ENCODE measurements at regions not wholly inside any gene's neighbourhood (a gene's known extent, or its start where the extent isn't known, plus 50 kb on each side); places are given as distances from the start of the nearest gene placed in this dataset.

DNA sequence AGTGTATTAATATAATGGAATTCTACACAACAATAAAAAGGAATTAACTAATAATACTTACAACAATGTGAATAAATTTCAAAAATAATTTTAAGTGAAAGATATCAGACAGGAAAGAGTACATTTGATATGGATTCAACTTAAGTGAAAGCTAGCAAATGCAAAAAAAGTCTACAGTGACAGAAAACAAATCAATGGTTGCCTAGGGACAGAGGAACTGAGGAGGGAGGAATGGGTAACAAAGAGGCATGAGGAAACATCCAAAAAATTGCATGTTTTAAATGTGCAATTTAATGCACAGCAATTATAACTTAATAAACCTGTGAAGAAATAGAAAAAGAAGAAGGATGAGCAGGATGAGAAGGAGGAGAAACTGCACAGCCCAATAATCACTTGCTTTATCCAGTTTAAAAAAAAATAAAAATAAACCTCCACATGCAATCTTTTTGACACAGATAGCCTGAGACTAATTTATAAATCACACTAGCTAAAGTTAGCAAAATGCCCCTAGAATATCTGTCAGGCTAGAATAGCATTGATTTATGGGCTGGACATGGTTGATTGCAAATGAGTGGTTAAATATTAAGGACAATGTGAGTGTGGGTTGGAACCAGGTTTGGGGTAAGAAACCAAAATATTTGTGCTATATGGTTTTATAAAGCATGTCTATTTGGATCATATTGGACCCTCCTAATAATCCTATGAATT, 1089.1 kb downstream of the TRHDE start:
- Histone ChIP-seq H3K9ac (ENCODE audit: low read depth in 1 of 2, low read length in 2 of 2) (no peak overlapping the region), H3K9me3 (ENCODE audit: control insufficient read depth in 4 of 4, low read length in 3 of 4) (no peaks in the 10 kb centered on the region), H3K36me3 (ENCODE audit: control insufficient read depth in 4 of 4, insufficient read depth in 3 of 4, low read depth in 1 of 4, low read length in 3 of 4) (no peaks in the 10 kb centered on the region), H3K4me1 (ENCODE audit: control insufficient read depth in 4 of 4, insufficient read depth in 4 of 4, low read length in 3 of 4) (peaks cover 2 to 9% (median 8%) of the 10 kb centered on the region in 4 donors), H3K4me3 (ENCODE audit: low read depth in 1 of 3, low read length in 3 of 3) (no peak overlapping the region), H3K27ac (ENCODE audit: low read depth in 1 of 2, low read length in 2 of 2) (no peak overlapping the region), H3K27me3 (ENCODE audit: control insufficient read depth in 4 of 4, insufficient read depth in 4 of 4, low read length in 3 of 4) (no peaks in the 10 kb centered on the region)
- DNase-seq (ENCODE audit: low spot score), result no peak
- TF ChIP-seq SP1 (IDR thresholded peaks at IDR 0.05) (no peak), HNF4G (IDR thresholded peaks at IDR 0.05) (no peak), GABPA (IDR thresholded peaks at IDR 0.05 in 1 of 2, conservative IDR thresholded peaks at IDR 0.05 in 1 of 2) (no peak), FOXA2 (IDR thresholded peaks at IDR 0.05) (no peak)
- TF ChIP-seq, protein P1, sequence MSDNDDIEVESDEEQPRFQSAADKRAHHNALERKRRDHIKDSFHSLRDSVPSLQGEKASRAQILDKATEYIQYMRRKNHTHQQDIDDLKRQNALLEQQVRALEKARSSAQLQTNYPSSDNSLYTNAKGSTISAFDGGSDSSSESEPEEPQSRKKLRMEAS (IDR thresholded peaks at IDR 0.05), result no peak

DNA sequence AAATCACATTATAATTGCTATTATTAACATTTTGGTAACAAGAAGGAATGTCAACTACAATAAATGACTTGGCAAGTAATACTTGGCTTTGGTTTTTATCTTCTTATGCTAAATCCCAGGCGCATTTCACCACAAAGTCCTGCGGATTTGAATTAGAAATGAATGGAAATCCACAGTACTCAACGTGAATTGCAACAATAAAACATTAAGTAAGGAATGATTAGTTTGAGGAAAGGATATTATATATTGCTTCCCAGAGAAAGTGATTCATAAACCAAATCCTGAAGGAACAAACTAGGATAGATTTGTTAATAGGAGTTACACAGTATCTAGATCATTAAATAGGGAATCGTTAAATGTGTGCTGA, 1089.7 kb downstream of the TRHDE start:
- no peaks in the 10 kb centered on the region for H3K27me3 ChIP-seq (ENCODE audit: control insufficient read depth in 4 of 4, insufficient read depth in 4 of 4, low read length in 3 of 4)
- TF ChIP-seq JUND (IDR thresholded peaks at IDR 0.05), result no peak
- TF ChIP-seq, protein P2, sequence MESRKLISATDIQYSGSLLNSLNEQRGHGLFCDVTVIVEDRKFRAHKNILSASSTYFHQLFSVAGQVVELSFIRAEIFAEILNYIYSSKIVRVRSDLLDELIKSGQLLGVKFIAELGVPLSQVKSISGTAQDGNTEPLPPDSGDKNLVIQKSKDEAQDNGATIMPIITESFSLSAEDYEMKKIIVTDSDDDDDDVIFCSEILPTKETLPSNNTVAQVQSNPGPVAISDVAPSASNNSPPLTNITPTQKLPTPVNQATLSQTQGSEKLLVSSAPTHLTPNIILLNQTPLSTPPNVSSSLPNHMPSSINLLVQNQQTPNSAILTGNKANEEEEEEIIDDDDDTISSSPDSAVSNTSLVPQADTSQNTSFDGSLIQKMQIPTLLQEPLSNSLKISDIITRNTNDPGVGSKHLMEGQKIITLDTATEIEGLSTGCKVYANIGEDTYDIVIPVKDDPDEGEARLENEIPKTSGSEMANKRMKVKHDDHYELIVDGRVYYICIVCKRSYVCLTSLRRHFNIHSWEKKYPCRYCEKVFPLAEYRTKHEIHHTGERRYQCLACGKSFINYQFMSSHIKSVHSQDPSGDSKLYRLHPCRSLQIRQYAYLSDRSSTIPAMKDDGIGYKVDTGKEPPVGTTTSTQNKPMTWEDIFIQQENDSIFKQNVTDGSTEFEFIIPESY (IDR thresholded peaks at IDR 0.05), result no peak
- TF ChIP-seq, protein P3, sequence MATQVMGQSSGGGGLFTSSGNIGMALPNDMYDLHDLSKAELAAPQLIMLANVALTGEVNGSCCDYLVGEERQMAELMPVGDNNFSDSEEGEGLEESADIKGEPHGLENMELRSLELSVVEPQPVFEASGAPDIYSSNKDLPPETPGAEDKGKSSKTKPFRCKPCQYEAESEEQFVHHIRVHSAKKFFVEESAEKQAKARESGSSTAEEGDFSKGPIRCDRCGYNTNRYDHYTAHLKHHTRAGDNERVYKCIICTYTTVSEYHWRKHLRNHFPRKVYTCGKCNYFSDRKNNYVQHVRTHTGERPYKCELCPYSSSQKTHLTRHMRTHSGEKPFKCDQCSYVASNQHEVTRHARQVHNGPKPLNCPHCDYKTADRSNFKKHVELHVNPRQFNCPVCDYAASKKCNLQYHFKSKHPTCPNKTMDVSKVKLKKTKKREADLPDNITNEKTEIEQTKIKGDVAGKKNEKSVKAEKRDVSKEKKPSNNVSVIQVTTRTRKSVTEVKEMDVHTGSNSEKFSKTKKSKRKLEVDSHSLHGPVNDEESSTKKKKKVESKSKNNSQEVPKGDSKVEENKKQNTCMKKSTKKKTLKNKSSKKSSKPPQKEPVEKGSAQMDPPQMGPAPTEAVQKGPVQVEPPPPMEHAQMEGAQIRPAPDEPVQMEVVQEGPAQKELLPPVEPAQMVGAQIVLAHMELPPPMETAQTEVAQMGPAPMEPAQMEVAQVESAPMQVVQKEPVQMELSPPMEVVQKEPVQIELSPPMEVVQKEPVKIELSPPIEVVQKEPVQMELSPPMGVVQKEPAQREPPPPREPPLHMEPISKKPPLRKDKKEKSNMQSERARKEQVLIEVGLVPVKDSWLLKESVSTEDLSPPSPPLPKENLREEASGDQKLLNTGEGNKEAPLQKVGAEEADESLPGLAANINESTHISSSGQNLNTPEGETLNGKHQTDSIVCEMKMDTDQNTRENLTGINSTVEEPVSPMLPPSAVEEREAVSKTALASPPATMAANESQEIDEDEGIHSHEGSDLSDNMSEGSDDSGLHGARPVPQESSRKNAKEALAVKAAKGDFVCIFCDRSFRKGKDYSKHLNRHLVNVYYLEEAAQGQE (IDR thresholded peaks at IDR 0.05), result no peak
- TF ChIP-seq, protein P1 (IDR thresholded peaks at IDR 0.05), result no peak
- TF ChIP-seq NR2F2 (IDR thresholded peaks at IDR 0.05), result no peak
- TF ChIP-seq HNF4A (conservative IDR thresholded peaks at IDR 0.05), result no peak
- TF ChIP-seq GABPA (IDR thresholded peaks at IDR 0.05 in 1 of 2, conservative IDR thresholded peaks at IDR 0.05 in 1 of 2), result no peak
- TF ChIP-seq, protein P4, sequence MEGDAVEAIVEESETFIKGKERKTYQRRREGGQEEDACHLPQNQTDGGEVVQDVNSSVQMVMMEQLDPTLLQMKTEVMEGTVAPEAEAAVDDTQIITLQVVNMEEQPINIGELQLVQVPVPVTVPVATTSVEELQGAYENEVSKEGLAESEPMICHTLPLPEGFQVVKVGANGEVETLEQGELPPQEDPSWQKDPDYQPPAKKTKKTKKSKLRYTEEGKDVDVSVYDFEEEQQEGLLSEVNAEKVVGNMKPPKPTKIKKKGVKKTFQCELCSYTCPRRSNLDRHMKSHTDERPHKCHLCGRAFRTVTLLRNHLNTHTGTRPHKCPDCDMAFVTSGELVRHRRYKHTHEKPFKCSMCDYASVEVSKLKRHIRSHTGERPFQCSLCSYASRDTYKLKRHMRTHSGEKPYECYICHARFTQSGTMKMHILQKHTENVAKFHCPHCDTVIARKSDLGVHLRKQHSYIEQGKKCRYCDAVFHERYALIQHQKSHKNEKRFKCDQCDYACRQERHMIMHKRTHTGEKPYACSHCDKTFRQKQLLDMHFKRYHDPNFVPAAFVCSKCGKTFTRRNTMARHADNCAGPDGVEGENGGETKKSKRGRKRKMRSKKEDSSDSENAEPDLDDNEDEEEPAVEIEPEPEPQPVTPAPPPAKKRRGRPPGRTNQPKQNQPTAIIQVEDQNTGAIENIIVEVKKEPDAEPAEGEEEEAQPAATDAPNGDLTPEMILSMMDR (IDR thresholded peaks at IDR 0.05; ENCODE audit: low read depth, low read length, missing input control), result no peak
- TF ChIP-seq, protein P5, sequence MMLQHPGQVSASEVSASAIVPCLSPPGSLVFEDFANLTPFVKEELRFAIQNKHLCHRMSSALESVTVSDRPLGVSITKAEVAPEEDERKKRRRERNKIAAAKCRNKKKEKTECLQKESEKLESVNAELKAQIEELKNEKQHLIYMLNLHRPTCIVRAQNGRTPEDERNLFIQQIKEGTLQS (IDR thresholded peaks at IDR 0.05), result no peak
- TF ChIP-seq RXRA (IDR thresholded peaks at IDR 0.05), result no peak
- TF ChIP-seq RAD21 (IDR thresholded peaks at IDR 0.05), result no peak
- TF ChIP-seq SP1 (IDR thresholded peaks at IDR 0.05), result no peak
- TF ChIP-seq HNF4G (IDR thresholded peaks at IDR 0.05), result no peak
- H3K4me1 ChIP-seq (ENCODE audit: control insufficient read depth in 4 of 4, insufficient read depth in 4 of 4, low read length in 3 of 4), result peaks cover 2 to 9% (median 8%) of the 10 kb centered on the region in 4 donors
- no peak overlapping the region for H3K27ac ChIP-seq (ENCODE audit: low read depth in 1 of 2, low read length in 2 of 2)
- no peak overlapping the region for H3K4me3 ChIP-seq (ENCODE audit: low read depth in 1 of 3, low read length in 3 of 3)
- no peak overlapping the region for H3K9ac ChIP-seq (ENCODE audit: low read depth in 1 of 2, low read length in 2 of 2)
- no peak for DNase-seq (ENCODE audit: low spot score)
- no peaks in the 10 kb centered on the region for H3K9me3 ChIP-seq (ENCODE audit: control insufficient read depth in 4 of 4, low read length in 3 of 4)
- H3K36me3 ChIP-seq (ENCODE audit: control insufficient read depth in 4 of 4, insufficient read depth in 3 of 4, low read depth in 1 of 4, low read length in 3 of 4), result no peaks in the 10 kb centered on the region
- WGBS, result 76% methylated on average over 4 of the region's 4 CpGs
